Gastrocnemius medialis (tissue), 4 donors: ENCODE measurements at regions not wholly inside any gene's neighbourhood (a gene's known extent, or its start where the extent isn't known, plus 50 kb on each side); places are given as distances from the start of the nearest gene placed in this dataset.

Experiments
- CTCF ChIP-seq, 5 experiments: fragments of 450-650 bp in 3 of 5; fragments of 200-600 bp in 2 of 5; sonication (generic) in 2 of 5; IDR thresholded peaks in 4 of 5; conservative IDR thresholded peaks in 1 of 5; 1 replicate in 4 of 5; 2 replicates in 1 of 5; pipeline ENCODE4 v1.5.1; 2016 to 2019; ENCODE audit warnings: antibody characterized with exemption in 5 of 5, mild to moderate bottlenecking in 3 of 5, moderate library complexity in 3 of 5
- POLR2A ChIP-seq, 2 donors: fragments of 450-650 bp; IDR thresholded peaks; one replicate each; pipeline ENCODE4 v1.6.1; 2017; ENCODE audit warnings: antibody characterized with exemption in 2 of 2, mild to moderate bottlenecking in 2 of 2, moderate library complexity in 2 of 2

GRCh38 chr14:99066378-99066777 lies 205.6 kb downstream of the BCL11B start:
- TF ChIP-seq CTCF (IDR thresholded peaks at IDR 0.05 in 4 of 5, conservative IDR thresholded peaks at IDR 0.05 in 1 of 5) (no peak), POLR2A (IDR thresholded peaks at IDR 0.05) (no peak)
